Astrocyte (in vitro differentiated cells and primary cell): ENCODE measurements at regions not wholly inside any gene's neighbourhood (a gene's known extent, or its start where the extent isn't known, plus 50 kb on each side); places are given as distances from the start of the nearest gene placed in this dataset.

Experiments
- DNase-seq: peaks from one replicate; pipeline ENCODE4 v3.0.0-alpha.2; 2010; ENCODE audit warnings: low read depth
- FAIRE-seq: peaks from 2 replicates; lab custom pipeline; 2011; peaks lifted over from hg19 to GRCh38; lab: Jason Lieb, UNC
- H2AFZ ChIP-seq: 2 replicates; pipeline ENCODE4 v1.6.0; 2012; ENCODE audit warnings: low read depth, low read length, inconsistent platforms
- H3K27ac ChIP-seq: 2 replicates; pipeline ENCODE4 v1.5.1; 2011; ENCODE audit warnings: low read depth, low read length, inconsistent platforms
- H3K27me3 ChIP-seq: 2 replicates; pipeline ENCODE4 v1.6.0; 2011; ENCODE audit warnings: low read length, inconsistent platforms; ENCODE audit not compliant: insufficient read depth
- H3K36me3 ChIP-seq: 2 replicates; pipeline ENCODE4 v1.5.1; 2011; ENCODE audit warnings: low read length, inconsistent platforms; ENCODE audit not compliant: insufficient read depth
- H3K4me1 ChIP-seq: 2 replicates; pipeline ENCODE4 v1.5.1; 2011; ENCODE audit warnings: low read length, inconsistent platforms; ENCODE audit not compliant: insufficient read depth
- H3K4me2 ChIP-seq: 2 replicates; pipeline ENCODE4 v1.6.0; 2012; ENCODE audit warnings: low read length, inconsistent platforms
- H3K4me3 ChIP-seq: 2 replicates; pipeline ENCODE4 v1.5.1; 2011; ENCODE audit warnings: low read depth, mild to moderate bottlenecking, low read length, inconsistent platforms; ENCODE audit not compliant: insufficient read depth
- H3K79me2 ChIP-seq: 2 replicates; pipeline ENCODE4 v1.6.0; 2012; ENCODE audit warnings: mild to moderate bottlenecking, low read length, inconsistent platforms; ENCODE audit not compliant: insufficient read depth
- H3K9ac ChIP-seq: 2 replicates; pipeline ENCODE4 v1.6.0; 2012; ENCODE audit warnings: mild to moderate bottlenecking, low read length, inconsistent platforms
- H3K9me3 ChIP-seq: 2 replicates; pipeline ENCODE4 v1.5.1; 2012; ENCODE audit warnings: low read depth, mild to moderate bottlenecking, low read length, inconsistent platforms; ENCODE audit not compliant: insufficient read depth
- H4K20me1 ChIP-seq: 2 replicates; pipeline ENCODE4 v1.6.0; 2012; ENCODE audit warnings: low read length, inconsistent platforms; ENCODE audit not compliant: insufficient read depth
- H3K27ac Mint-ChIP-seq: one replicate; pipeline ENCODE4 v1.8.0; 2021; ENCODE audit warnings: mild to moderate bottlenecking, mixed read lengths; ENCODE audit not compliant: unreplicated experiment
- H3K27me3 Mint-ChIP-seq: one replicate; pipeline ENCODE4 v1.8.0; 2021; ENCODE audit warnings: low read depth, mixed read lengths; ENCODE audit not compliant: unreplicated experiment
- H3K36me3 Mint-ChIP-seq: one replicate; pipeline ENCODE4 v1.8.0; 2021; ENCODE audit warnings: low read depth, mixed read lengths; ENCODE audit not compliant: unreplicated experiment
- H3K4me1 Mint-ChIP-seq: one replicate; pipeline ENCODE4 v1.8.0; 2021; ENCODE audit warnings: low read depth, mixed read lengths; ENCODE audit not compliant: unreplicated experiment
- H3K4me3 Mint-ChIP-seq: one replicate; pipeline ENCODE4 v1.8.0; 2021; ENCODE audit warnings: mild to moderate bottlenecking, moderate library complexity, mixed read lengths; ENCODE audit not compliant: unreplicated experiment
- H3K9me3 Mint-ChIP-seq: one replicate; pipeline ENCODE4 v1.8.0; 2021; ENCODE audit warnings: mild to moderate bottlenecking, mixed read lengths; ENCODE audit not compliant: unreplicated experiment
- CTCF ChIP-seq: IDR thresholded peaks from 2 replicates; pipeline ENCODE4 v1.5.1; 2011; ENCODE audit warnings: low read depth, mild to moderate bottlenecking, inconsistent platforms, low read length, moderate library complexity; ENCODE audit not compliant: insufficient read depth
- EZH2 ChIP-seq: IDR thresholded peaks from 2 replicates; pipeline ENCODE4 v1.6.1; 2012; ENCODE audit warnings: mild to moderate bottlenecking, low read length, inconsistent platforms; ENCODE audit not compliant: insufficient read depth

- no peaks in the 10 kb centered on the region for H3K27me3 ChIP-seq
- Mint-ChIP-seq H3K4me1 (no peaks in the 10 kb centered on the region), H3K9me3 (no peaks in the 10 kb centered on the region), H3K4me3 (no peak overlapping the region), H3K27ac (no peak overlapping the region), H3K36me3 (no peaks in the 10 kb centered on the region), H3K27me3 (peaks cover 21% of the 10 kb centered on the region)
- FAIRE-seq: no peak
- H3K4me3 ChIP-seq: no peak overlapping the region
- no peaks in the 10 kb centered on the region for H3K36me3 ChIP-seq
- no peak overlapping the region for H3K27ac ChIP-seq
- H3K4me1 ChIP-seq: peaks cover 5% of the 10 kb centered on the region
- no peaks in the 10 kb centered on the region for H3K79me2 ChIP-seq
- DNase-seq: no peak
- no peak overlapping the region for H3K4me2 ChIP-seq
- no peak overlapping the region for H2AFZ ChIP-seq
- H4K20me1 ChIP-seq: no peaks in the 10 kb centered on the region
- TF ChIP-seq CTCF (no peak), EZH2 (no peak)
- H3K9ac ChIP-seq: no peak overlapping the region
- H3K9me3 ChIP-seq: no peaks in the 10 kb centered on the region
These were observed 139.7 kb upstream of the TMEM72 start for GRCh38 chr10:44771233-44771995.

- H3K9me3 ChIP-seq: no peaks in the 10 kb centered on the region
- Mint-ChIP-seq H3K36me3 (no peaks in the 10 kb centered on the region), H3K27ac (no peak overlapping the region), H3K27me3 (peaks cover 21% of the 10 kb centered on the region), H3K4me3 (no peak overlapping the region), H3K9me3 (no peaks in the 10 kb centered on the region), H3K4me1 (no peaks in the 10 kb centered on the region)
- H2AFZ ChIP-seq: no peak overlapping the region
- H3K79me2 ChIP-seq: no peaks in the 10 kb centered on the region
- no peak for DNase-seq
- FAIRE-seq: no peak
- H3K9ac ChIP-seq: no peak overlapping the region
- no peak overlapping the region for H3K4me2 ChIP-seq
- no peaks in the 10 kb centered on the region for H3K27me3 ChIP-seq
- H3K27ac ChIP-seq: no peak overlapping the region
- no peaks in the 10 kb centered on the region for H3K36me3 ChIP-seq
- H3K4me1 ChIP-seq: peaks cover 5% of the 10 kb centered on the region
- no peak overlapping the region for H3K4me3 ChIP-seq
- no peaks in the 10 kb centered on the region for H4K20me1 ChIP-seq
- no peak for TF ChIP-seq CTCF
- TF ChIP-seq EZH2: no peak
These were observed 137.6 kb upstream of the TMEM72 start for GRCh38 chr10:44773565-44773964.
